ENCODE measurements at regions not wholly inside any gene's neighbourhood (a gene's known extent, or its start where the extent isn't known, plus 50 kb on each side); places are given as distances from the start of the nearest gene placed in this dataset.

DNA sequence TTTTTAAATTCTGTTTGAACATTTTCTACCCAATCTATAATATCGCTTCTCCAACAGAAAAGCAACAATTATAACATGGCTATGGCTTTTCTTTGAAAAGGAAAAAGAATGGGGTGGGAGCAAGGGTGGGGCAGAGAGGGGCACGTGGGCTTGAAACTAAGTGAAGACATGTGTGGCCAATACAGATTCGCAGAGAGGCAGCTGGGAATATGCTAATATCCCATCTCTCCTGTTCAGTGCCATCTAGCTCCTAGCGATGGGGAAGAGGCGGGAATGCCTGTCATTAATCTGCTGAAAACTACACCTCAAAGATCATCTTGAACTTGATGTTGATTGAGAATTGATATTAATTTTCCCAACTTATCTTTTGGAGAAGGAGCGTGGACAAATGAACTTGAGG, 65.5 kb upstream of the ITGA6 start:
- DNase-seq (ENCODE audit: low read depth in 3 of 3) = no peak

DNA sequence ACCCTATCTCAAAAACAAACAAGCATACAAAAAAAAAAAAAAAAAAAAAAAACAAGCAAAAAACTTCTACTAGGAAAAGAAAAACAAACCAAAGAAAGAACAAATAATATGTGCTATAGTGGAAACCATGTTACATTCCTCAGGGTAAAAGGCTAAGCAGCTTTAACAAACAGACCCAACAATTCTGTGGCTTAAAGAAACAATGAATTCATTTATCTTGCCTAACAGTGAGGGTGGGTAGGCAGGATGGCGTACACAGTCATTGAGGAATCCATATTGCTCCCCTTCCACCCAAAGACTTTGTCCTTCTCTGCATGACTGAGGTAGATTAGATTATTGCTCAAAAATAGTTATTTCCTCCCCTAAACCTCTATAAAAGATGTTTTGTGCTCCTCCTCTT, 63.1 kb upstream of the ITGA6 start:
- no peak for DNase-seq (ENCODE audit: low read depth in 3 of 3)

DNA sequence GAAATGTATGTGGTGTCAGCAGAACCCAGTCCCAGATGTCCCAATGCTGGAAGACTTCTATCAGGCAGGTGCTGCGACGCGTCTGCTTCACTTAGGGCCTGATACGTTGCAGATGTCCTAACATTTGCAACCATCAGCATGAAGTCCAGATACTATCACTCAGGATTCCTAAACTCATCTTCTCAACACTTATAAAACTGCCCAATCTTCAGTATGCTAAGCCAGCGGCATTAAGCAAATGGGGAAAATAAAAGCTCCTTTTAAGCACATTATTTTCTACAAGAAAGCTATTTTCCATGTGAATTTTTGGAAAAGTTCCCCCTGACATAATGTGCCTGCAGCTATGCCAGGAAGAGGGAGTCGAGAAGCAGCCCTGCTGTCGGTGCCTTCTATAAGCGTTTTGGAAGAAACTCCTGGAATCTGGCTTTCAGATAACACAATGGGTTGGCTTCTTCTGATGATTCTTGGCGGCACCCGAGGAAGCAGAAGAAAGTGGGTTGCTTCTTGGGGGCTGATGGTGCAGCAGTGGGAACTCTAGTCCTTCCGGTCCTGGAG, 60.7 kb upstream of the ITGA6 start:
- DNase-seq (ENCODE audit: low read depth in 3 of 3) = no peak

DNA sequence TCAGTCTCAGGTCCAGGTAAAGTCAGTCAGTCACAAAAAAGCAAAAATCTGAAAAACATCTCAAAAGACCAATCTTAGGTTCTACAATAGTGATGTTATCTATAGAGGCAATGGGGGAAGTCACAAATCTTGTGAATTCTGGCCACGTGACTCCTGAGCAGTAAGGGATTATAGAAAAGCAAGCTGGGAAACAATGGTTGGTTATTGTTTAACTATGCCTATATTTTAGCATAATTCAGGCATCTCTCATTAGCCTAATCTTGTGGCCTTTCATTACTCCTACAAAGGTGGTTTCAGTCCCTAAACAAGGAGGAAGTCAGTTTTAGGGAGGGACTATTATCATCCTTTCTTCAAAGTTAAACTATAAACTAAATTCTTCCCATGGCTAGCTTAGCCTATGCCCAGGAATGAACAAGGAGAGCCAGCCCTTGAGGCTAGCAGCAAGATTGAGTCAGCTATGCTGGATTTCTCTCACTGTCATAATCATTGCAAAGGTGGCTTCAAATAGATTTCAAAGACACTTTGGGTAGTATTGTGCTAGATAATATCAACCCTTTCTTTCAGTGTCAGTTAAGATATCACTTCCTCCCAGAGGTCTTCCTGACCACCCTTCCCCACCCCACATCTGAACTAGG, 56.4 kb upstream of the ITGA6 start:
- DNase-seq (ENCODE audit: low read depth in 3 of 3) = no peak

DNA sequence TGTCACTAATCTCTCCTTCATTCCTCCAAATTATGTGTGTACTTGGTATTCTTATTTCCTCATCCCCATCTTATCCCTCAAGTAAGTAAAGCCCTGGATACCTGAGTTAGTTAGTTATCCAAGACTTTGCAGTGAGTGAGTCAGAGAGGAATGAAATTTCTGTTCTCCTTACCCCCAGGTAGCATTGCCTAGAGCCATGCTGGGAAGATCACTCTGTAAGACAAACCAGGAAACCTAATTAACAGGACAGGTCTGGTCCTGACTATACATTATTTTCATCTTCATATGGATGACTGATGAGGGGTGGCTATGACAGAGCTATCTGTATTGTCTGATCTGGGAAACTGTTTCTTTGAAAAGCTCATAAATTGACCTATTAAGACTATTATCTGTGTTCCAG, 55.0 kb upstream of the ITGA6 start:
- DNase-seq (ENCODE audit: low read depth in 3 of 3) = no peak

DNA sequence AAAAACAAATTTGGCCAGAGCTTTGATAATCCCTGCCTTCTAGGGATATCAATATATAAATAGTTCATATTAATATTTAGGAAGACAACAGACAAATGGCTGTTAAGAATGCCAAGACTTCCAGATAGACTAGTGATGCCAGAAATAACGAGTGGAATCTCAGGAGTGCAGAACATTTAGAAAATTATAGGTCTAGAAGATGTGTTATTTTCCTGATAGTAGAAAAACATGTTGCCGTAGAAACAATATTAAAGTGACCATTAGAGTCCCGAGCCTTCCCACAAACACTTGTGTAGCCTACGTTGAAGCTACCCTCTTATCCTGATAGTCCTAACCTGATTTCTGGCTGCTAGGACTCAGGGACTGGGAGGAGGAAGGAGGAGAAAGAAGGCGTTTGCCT, 54.3 kb upstream of the ITGA6 start:
- no peak for DNase-seq (ENCODE audit: low read depth in 3 of 3)

DNA sequence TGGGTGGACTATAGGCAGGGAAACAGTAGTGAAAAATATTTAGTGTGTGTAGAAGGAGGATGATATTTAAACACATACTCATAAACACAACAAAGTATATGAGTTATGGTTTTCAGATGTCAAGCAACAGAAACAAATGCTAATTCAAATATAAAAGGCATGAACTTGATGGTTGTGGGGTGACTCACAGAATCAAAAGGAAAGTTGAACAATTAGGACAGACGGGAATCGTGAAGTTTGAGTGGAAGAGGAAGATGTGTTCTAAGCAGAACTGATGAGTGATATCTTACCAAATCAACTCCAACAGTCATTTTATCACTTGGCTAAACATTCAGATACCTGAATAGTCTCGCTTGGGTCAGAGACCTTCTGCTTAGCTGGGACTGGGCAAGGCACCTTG, 53.6 kb upstream of the ITGA6 start:
- DNase-seq (ENCODE audit: low read depth in 3 of 3) = no peak

DNA sequence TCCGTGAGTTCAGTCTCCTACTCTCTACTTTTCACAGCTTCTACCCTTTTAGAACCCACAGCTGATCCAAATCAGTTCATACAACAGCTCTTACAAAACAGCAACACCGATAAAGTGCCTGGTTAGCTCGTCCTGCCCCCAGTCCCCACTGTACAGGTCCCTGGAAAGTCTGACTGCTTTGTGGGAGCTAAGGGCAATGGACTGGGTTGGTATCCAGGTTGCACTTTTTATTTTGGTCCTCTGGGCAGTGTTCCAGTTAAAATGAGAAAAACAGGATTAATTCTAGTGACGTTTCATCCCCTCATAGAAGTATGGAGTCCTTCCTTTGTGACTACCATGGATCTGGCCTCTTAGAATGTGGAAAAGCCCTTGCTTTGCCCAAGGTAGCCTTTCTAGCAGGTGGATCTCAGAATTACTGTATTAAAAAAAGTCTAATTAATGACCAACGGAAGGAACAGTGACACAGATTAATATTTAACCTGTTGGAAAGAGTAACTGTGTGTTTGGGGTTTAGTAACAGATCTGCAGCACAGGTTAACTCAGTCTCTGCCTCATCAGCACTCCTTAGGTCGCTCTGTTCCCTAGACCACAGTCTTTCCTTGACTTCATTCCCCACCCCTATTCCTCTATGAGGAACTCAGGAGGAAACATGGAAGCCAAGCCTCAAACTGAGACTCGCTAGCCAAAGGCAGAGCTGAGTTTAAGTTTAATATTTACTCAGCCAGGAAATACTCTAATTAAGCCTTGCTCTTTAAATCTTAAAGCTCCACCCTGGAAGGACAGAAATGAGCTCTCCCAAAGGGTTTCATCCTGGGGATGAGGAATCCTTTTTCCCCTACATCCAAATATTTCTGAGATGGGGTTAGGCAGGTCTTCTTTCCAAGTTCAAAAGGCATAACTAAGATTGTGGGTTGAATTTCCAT, 52.8 kb upstream of the ITGA6 start:
- no peak for DNase-seq (ENCODE audit: low read depth in 3 of 3)

DNA sequence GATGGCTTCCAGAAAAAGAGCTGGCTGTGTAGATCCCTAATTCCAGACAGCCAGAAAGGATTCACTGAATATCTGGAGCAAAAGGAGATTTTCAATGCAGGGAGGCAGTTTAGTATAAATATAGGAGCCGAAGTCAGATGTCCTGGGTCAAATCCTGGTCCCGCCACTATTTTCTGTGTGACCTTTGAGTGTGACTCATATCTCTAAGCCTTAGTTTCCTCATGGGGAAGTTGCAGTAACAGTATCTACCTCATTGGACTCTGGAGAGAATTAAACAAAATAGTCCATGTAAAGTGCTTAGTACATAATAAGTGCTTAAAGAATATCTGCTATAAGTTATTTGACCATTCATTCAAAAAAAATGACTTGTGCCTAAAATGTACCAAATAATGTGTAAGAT, 52.1 kb upstream of the ITGA6 start:
- no peak for DNase-seq (ENCODE audit: low read depth in 3 of 3)

DNA sequence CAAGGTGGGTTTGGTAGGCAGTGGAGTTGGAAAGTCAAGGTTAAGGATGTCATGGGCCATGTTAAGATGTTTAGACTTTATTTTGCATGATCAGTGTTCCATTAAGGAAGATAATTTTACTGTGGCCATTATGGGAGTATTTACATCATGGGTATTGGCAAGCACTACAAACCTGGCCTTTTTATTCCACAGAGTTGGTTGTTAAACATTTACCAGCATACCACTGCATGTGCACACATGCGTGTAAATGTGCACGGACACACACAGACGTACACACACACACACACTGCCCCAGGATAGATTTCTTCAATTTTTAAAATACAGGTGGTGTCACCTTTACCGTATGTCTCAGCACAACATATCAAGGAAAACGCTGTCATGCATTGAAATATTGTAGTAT, 51.4 kb upstream of the ITGA6 start:
- no peak for DNase-seq (ENCODE audit: low read depth in 3 of 3)

DNA sequence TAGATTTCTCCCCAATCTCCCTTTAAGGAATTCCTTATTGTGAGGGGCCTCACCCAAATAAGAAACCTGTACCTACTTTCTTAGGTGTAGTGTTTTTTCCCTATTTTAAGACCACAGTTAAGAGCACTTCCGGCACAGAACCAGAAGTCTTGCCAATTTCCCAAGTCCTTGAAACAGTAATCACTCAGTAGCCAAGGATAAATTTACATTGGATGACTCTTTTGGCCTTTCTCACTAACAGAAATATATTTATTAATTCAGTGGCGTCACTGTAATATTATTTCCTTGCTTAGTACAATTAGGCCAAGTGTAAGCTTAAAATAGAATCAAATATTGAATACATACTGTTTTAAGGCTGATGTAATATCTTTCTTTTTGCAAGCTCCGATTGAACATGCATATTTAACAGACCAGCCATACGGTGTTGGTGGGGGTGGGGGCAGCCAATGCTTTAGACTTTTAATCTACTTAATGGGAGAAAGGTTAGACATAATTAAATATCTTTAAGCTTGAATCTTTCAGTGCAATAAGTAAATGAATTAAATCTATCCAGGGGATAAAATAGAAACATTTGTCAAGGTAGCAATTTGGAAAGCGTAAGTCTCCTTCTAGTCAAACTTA, 50.8 kb upstream of the ITGA6 start:
- DNase-seq (ENCODE audit: low read depth in 3 of 3) = no peak

DNA sequence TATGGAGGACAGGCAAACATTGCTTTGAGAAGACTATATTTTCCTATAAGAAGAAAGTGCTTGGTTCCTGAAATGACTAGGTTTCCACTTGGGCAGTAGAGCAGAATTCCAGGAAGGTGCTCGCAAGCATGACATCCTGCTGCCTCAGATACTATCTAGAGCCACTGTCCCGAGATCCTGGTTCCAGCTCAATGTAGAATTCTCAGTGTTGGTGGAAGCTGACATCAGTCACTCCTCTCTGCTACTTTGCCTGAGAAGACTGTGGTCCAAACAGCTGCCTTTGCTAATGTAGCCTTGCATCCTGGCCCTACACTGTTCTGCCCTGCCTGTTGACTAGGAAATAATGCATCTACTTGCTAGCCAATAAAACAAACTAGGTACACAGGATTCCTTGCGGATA, 50.0 kb upstream of the ITGA6 start:
- no peak for DNase-seq (ENCODE audit: low read depth in 3 of 3)

Data from stimulated activated CD4-positive, alpha-beta T cell treated with anti-CD3 and anti-CD28 coated beads, TNF-alpha, amount 100 ng/mL, for 24 hours (primary cell).